ENCODE measurements at regions not wholly inside any gene's neighbourhood (a gene's known extent, or its start where the extent isn't known, plus 50 kb on each side); places are given as distances from the start of the nearest gene placed in this dataset.

DNA sequence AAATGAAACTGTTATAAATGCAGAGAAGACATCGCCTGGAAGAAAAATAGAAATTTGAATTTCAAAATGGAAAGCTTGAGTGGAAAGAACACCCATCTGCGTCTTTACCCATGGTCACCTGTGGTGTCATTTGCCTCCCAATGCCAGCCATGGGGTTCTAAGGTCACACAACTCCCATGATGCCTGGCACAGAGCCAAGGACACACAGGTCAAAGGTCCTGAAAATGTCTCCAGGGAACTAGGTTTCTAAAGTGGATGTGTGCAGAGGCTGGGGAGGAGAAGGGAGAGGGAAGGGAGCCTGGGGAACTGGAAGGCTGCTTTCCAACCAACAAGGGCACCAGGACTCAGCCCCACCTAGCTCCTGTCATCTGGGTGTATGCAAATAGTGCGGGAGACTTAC, 724.0 kb upstream of the TMEM132C start:
- POLR2A ChIA-PET (ENCODE audit: unreplicated experiment), result no interaction called here

DNA sequence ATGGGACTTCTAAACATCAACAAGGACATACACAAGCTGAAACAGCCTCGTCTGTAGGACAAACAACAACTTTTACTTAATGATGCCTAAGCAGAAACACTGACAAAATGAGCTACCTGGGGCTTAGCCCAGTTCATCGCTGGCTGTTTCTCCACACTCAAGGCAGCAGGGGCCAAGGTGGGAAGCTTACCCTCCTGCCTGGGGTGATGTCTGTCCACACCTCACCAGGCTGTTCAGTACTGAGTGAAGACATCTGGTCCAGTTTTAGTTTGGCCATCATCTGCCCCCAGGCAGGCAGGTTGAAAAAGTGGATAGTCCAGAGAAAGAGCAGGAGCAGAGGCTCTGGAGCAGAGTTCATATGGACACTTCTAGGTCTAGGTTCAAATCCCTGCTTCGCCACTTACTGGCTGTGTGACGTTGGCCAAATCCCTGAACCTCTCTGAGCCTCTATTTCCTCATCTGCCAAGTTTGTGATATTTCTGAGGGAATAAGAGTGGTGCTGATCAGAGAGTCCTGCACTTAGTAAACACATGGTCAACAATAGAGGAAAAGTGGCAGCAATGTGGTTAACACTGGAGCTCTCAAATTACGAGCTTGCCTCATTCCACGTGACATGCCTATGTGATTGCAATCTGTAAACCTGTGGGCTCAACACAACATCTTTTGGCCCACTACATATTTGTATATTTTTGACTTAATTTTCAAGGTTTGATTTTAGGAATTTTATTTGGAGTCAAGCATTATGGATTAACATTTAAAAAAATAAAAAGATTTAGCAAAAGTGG, 720.1 kb upstream of the TMEM132C start:
- Histone ChIP-seq H3K9me2 (ENCODE audit: insufficient read depth) (no peaks in the 10 kb centered on the region), H3K4me3 (no peak overlapping the region), H3K4me1 (replicated peaks; ENCODE audit: insufficient read depth) (no peaks in the 10 kb centered on the region), H3K4me2 (no peak overlapping the region), H3K79me2 (ENCODE audit: low read depth) (no peaks in the 10 kb centered on the region), H3K27me3 (ENCODE audit: insufficient read depth, low read depth) (peaks cover 3% of the 10 kb centered on the region; the same call in 1 of the 2 replicates), H3K9me3 (ENCODE audit: insufficient read depth, low read depth) (no peaks in the 10 kb centered on the region), H2AFZ (no peak overlapping the region), H3K36me3 (ENCODE audit: low read depth) (no peaks in the 10 kb centered on the region), H4K20me1 (ENCODE audit: insufficient read depth) (no peaks in the 10 kb centered on the region), H3K27ac (no peak overlapping the region), H3F3A (ENCODE audit: insufficient read depth, low read depth) (no peaks in the 10 kb centered on the region)
- intact Hi-C loops (cut with micrococcal nuclease; ENCODE audit: unreplicated experiment), result no loop called here
- BruUV-seq (replicated peaks), result no TSS peak
- POLR2A ChIA-PET (ENCODE audit: unreplicated experiment), result no interaction called here
- no peak for TF ChIP-seq EZH2 (IDR thresholded peaks at IDR 0.05; ENCODE audit: low read depth)
- TF ChIP-seq, protein P1, sequence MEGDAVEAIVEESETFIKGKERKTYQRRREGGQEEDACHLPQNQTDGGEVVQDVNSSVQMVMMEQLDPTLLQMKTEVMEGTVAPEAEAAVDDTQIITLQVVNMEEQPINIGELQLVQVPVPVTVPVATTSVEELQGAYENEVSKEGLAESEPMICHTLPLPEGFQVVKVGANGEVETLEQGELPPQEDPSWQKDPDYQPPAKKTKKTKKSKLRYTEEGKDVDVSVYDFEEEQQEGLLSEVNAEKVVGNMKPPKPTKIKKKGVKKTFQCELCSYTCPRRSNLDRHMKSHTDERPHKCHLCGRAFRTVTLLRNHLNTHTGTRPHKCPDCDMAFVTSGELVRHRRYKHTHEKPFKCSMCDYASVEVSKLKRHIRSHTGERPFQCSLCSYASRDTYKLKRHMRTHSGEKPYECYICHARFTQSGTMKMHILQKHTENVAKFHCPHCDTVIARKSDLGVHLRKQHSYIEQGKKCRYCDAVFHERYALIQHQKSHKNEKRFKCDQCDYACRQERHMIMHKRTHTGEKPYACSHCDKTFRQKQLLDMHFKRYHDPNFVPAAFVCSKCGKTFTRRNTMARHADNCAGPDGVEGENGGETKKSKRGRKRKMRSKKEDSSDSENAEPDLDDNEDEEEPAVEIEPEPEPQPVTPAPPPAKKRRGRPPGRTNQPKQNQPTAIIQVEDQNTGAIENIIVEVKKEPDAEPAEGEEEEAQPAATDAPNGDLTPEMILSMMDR (conservative IDR thresholded peaks at IDR 0.05), result no peak
- CTCF ChIA-PET, result no interaction called here
- no peak for DNase-seq

More for the DNA sequence above, 724.0 kb upstream of the TMEM132C start:
- BruUV-seq (replicated peaks), result no TSS peak
- no peaks in the 10 kb centered on the region for H3K79me2 ChIP-seq (ENCODE audit: low read depth)
- no peak overlapping the region for H3K4me2 ChIP-seq
- no peak overlapping the region for H3K27ac ChIP-seq
- no peaks in the 10 kb centered on the region for H4K20me1 ChIP-seq (ENCODE audit: insufficient read depth)
- H3K4me1 ChIP-seq (replicated peaks; ENCODE audit: insufficient read depth), result no peaks in the 10 kb centered on the region
- no peak for DNase-seq
- no peak overlapping the region for H3K4me3 ChIP-seq
- no peak overlapping the region for H2AFZ ChIP-seq
- no peaks in the 10 kb centered on the region for H3K9me2 ChIP-seq (ENCODE audit: insufficient read depth)
- CTCF ChIA-PET, result no interaction called here
- intact Hi-C loops (cut with micrococcal nuclease; ENCODE audit: unreplicated experiment), result no loop called here
- H3K27me3 ChIP-seq (ENCODE audit: insufficient read depth, low read depth), result no peaks in the 10 kb centered on the region
- H3K36me3 ChIP-seq (ENCODE audit: low read depth), result no peaks in the 10 kb centered on the region
- TF ChIP-seq, protein P1 (conservative IDR thresholded peaks at IDR 0.05), result no peak
- no peak for TF ChIP-seq EZH2 (IDR thresholded peaks at IDR 0.05; ENCODE audit: low read depth)
- no peaks in the 10 kb centered on the region for H3K9me3 ChIP-seq (ENCODE audit: insufficient read depth, low read depth)
- H3F3A ChIP-seq (ENCODE audit: insufficient read depth, low read depth), result no peaks in the 10 kb centered on the region

- Histone ChIP-seq H4K20me1 (ENCODE audit: insufficient read depth) (no peaks in the 10 kb centered on the region), H3K36me3 (ENCODE audit: low read depth) (no peaks in the 10 kb centered on the region), H3K27ac (no peak overlapping the region), H3K4me3 (no peak overlapping the region), H3K27me3 (ENCODE audit: insufficient read depth, low read depth) (peaks cover 3% of the 10 kb centered on the region; the same call in 1 of the 2 replicates), H3K9me2 (ENCODE audit: insufficient read depth) (no peaks in the 10 kb centered on the region), H3K4me2 (no peak overlapping the region), H3K4me1 (replicated peaks; ENCODE audit: insufficient read depth) (no peaks in the 10 kb centered on the region), H3K9me3 (ENCODE audit: insufficient read depth, low read depth) (no peaks in the 10 kb centered on the region), H3F3A (ENCODE audit: insufficient read depth, low read depth) (no peaks in the 10 kb centered on the region), H3K79me2 (ENCODE audit: low read depth) (no peaks in the 10 kb centered on the region), H2AFZ (no peak overlapping the region)
- POLR2A ChIA-PET (ENCODE audit: unreplicated experiment), result no interaction called here
- no TSS peak for BruUV-seq (replicated peaks)
- TF ChIP-seq, protein P1 (conservative IDR thresholded peaks at IDR 0.05), result no peak
- no peak for TF ChIP-seq EZH2 (IDR thresholded peaks at IDR 0.05; ENCODE audit: low read depth)
- DNase-seq, result no peak
- intact Hi-C loops (cut with micrococcal nuclease; ENCODE audit: unreplicated experiment), result no loop called here
- CTCF ChIA-PET, result no interaction called here
Observed at GRCh38 chr12:127548123-127548553, 718.8 kb upstream of the TMEM132C start.
